RWPE1 (cell line): ENCODE measurements at regions not wholly inside any gene's neighbourhood (a gene's known extent, or its start where the extent isn't known, plus 50 kb on each side); places are given as distances from the start of the nearest gene placed in this dataset.

Experiments
- CTCF ChIA-PET: fragments of 350-600 bp; sonication (Branson Sonifier 250); formaldehyde crosslinking; extraction: SDS; loops from one replicate; lab custom pipeline; 2021; lab: Yijun Ruan, JAX
- POLR2A ChIA-PET: fragments of 400-600 bp; formaldehyde crosslinking; extraction: SDS; loops from one replicate; lab custom pipeline; 2020; ENCODE audit warnings: antibody characterized with exemption; ENCODE audit not compliant: low non-redundant PET; lab: Yijun Ruan, JAX
- DNase-seq: peaks from one replicate; pipeline ENCODE4 v3.0.0; 2012; ENCODE audit warnings: low spot score
- H3K27ac ChIP-seq: fragments of 450-650 bp; 2 replicates; pipeline ENCODE4 v1.5.1; 2017
- TF ChIP-seq, protein P1 (sequence below): fragments of 450-650 bp; conservative IDR thresholded peaks from 2 replicates; pipeline ENCODE4 v1.5.1; 2017; ENCODE audit warnings: low read depth, mild to moderate bottlenecking

DNA sequence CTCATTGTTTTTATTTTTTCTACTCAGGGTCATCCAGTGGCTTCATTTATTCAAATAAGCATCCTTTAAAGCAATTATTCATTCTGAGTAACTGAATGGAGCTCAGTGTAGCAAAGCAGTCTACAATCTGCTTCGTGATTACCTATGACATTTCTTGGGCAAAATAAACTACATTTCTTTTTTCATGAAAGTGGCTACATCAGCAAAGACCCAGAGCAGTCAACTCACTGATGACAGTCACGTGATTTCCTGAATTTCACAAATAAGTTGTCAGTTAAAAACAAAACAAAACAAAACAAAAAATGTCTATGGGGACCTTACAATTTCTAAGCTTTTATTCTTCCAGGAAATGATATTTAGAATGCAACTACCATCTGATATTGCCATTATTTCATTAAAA is 182.1 kb downstream of the VEGFC start:
- ChIA-PET CTCF (interaction anchor here (0.7 kb wide), 1 partner anchor 418 kb away, joined by 4 read pairs; no protein-coding TSS in a partner anchor), POLR2A (no interaction called here)

DNA sequence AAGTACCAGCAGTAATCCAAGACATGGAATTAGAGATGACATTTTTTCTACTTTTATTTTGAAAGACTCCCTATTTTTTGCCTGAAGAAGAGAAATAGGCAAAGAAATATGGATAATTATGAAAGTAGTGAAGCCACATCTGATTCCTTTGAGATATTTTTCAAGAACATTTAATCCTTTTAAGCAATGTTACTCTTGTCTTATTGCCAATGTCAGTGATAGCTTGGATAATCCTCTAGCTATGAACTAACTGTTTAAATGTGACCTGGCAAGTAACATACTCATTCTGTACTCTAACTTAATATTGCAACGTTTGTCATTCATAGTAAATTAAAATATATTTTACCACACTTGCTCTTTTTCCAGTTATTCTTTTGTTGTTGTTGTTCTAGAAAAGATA is 181.3 kb downstream of the VEGFC start:
- no peak overlapping the region for H3K27ac ChIP-seq
- POLR2A ChIA-PET, result no interaction called here
- CTCF ChIA-PET, result interaction anchor here (0.7 kb wide), 1 partner anchor 9 kb away, joined by 3 read pairs; no protein-coding TSS in a partner anchor
- DNase-seq, result no peak
- TF ChIP-seq, protein P1, sequence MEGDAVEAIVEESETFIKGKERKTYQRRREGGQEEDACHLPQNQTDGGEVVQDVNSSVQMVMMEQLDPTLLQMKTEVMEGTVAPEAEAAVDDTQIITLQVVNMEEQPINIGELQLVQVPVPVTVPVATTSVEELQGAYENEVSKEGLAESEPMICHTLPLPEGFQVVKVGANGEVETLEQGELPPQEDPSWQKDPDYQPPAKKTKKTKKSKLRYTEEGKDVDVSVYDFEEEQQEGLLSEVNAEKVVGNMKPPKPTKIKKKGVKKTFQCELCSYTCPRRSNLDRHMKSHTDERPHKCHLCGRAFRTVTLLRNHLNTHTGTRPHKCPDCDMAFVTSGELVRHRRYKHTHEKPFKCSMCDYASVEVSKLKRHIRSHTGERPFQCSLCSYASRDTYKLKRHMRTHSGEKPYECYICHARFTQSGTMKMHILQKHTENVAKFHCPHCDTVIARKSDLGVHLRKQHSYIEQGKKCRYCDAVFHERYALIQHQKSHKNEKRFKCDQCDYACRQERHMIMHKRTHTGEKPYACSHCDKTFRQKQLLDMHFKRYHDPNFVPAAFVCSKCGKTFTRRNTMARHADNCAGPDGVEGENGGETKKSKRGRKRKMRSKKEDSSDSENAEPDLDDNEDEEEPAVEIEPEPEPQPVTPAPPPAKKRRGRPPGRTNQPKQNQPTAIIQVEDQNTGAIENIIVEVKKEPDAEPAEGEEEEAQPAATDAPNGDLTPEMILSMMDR, result no peak

More for the DNA sequence above, 182.1 kb downstream of the VEGFC start:
- DNase-seq, result no peak
- no peak overlapping the region for H3K27ac ChIP-seq
- TF ChIP-seq, protein P1, result no peak

DNA sequence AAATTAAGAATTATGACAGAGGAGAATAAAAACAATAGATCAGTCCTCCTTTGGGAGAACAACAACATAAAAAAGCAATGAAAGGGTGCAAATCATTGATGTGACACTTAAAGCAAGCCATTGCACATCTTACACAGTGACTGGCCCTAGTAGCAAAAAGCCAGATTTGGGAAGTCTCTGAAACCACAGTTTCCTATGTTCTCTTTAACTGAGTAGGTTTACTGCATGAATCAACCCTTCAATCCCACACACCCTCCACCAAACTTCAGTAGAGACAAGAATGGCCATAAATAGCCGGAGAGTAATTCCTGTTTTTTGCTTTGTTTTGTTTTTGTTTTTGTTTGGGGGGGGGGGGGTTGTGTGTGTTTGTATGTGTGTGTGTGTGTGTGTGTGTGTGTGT is 180.8 kb downstream of the VEGFC start:
- DNase-seq, result no peak
- CTCF ChIA-PET, result interaction anchor here (0.7 kb wide), 1 partner anchor 8 kb away, joined by 3 read pairs; no protein-coding TSS in a partner anchor
- H3K27ac ChIP-seq, result no peak overlapping the region
- TF ChIP-seq, protein P1, result no peak
- POLR2A ChIA-PET, result no interaction called here

DNA sequence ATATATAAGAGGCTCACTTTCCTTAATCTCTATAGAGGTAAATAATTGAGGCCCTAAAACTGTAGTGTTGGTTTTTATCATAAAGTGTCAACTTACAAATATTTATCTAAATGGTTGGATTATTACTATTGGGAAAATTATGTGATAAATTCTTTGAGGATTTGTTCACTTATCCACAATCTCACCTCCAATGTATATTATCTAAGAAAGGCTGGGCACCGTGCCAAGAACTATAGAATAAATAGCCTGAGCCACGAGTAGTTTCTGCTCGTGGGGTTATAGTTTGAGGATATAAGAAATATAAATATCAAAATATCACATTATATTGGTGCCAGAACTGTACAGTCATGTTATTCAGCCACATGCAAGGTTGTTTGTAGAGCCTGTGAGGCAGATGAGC is 177.9 kb downstream of the VEGFC start:
- no peak overlapping the region for H3K27ac ChIP-seq
- TF ChIP-seq, protein P1, result no peak
- DNase-seq, result no peak
- ChIA-PET POLR2A (no interaction called here), CTCF (no interaction called here)

DNA sequence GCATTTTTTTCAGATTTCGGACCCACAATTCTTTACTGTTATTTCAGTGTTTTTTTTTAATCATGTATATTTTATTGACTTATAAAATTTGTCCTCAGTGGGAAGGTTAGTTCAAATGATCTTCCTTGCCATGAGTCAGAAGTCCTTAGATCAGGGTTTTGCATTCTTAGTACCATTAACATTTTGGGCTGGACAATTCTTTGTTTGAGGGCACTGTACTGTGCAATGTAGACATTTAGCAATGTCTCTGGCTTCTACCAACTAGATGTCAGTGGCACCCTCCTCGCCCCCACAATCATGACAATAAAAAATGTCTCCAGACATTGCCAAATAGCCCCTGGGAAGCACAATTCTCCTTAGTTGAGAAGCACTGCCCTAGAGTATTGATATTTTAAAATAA is 176.6 kb downstream of the VEGFC start:
- POLR2A ChIA-PET, result no interaction called here
- CTCF ChIA-PET, result no interaction called here
- DNase-seq, result no peak
- TF ChIP-seq, protein P1, result no peak
- no peak overlapping the region for H3K27ac ChIP-seq

DNA sequence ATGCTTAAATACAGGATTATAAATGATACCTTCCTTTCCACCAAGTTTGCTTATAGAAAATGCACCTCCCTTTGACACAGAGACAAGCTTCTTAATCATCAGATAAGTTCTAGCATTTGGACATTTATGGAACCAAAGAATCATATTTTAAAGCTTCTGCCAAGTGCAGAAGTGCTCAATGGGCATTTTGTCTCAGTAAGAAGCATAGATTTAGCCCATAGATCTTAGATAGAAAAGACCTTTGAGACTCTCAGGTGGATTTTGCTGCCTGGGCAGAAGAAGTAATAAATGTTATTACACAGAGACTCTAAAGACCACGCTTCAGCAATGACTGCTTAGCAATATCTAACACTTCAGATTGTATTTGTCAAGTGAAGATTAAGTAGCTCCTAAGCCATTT is 174.6 kb downstream of the VEGFC start:
- TF ChIP-seq, protein P1, result no peak
- CTCF ChIA-PET, result no interaction called here
- POLR2A ChIA-PET, result no interaction called here
- no peak for DNase-seq
- H3K27ac ChIP-seq, result no peak overlapping the region

DNA sequence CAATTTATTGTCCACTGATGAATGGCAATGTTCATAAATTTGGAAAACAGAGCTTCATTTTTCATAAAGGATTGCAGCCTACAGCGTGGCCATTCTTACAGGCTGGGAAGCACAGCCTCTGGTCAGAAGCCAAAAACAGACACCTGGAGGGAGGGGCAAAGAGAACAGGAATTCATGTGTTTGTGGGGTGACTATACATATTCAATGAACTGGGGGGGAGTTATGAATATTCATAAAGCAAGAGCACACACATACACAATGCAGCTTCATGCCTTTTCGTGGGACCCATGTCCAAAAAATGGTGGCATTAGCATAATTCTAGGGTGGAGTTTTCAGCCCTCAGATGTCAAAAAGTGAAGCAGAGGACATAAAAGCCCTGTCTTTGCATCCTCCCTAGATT is 173.3 kb downstream of the VEGFC start:
- POLR2A ChIA-PET, result no interaction called here
- DNase-seq, result no peak
- no peak overlapping the region for H3K27ac ChIP-seq
- TF ChIP-seq, protein P1, result no peak
- CTCF ChIA-PET, result interaction anchor here (0.6 kb wide), 1 partner anchor 684 kb away, joined by 3 read pairs; no protein-coding TSS in a partner anchor
